Esophagus squamous epithelium (tissue), 4 donors: ENCODE measurements at regions not wholly inside any gene's neighbourhood (a gene's known extent, or its start where the extent isn't known, plus 50 kb on each side); places are given as distances from the start of the nearest gene placed in this dataset.

Experiments used
- CTCF ChIP-seq, 6 experiments: fragments of 450-650 bp in 4 of 6; fragments of 200-600 bp in 2 of 6; sonication (generic) in 2 of 6; IDR thresholded peaks; one replicate each; pipeline ENCODE4 v1.5.1; 2016 to 2019; ENCODE audit warnings: antibody characterized with exemption in 6 of 6, mild to moderate bottlenecking in 4 of 6, moderate library complexity in 4 of 6
- POLR2A ChIP-seq, 4 donors: fragments of 450-650 bp; IDR thresholded peaks; one replicate each; pipeline ENCODE4 v1.6.1; 2017; ENCODE audit warnings: antibody characterized with exemption in 4 of 4, mild to moderate bottlenecking in 4 of 4, moderate library complexity in 3 of 4

- TF ChIP-seq CTCF (IDR thresholded peaks at IDR 0.05) (no peak), POLR2A (IDR thresholded peaks at IDR 0.05) (no peak)
Measured at GRCh38 chrX:148422526-148422925, 77.9 kb upstream of the AFF2 start.
